HG03060 (cell line): ENCODE measurements at regions not wholly inside any gene's neighbourhood (a gene's known extent, or its start where the extent isn't known, plus 50 kb on each side); places are given as distances from the start of the nearest gene placed in this dataset.
"Not testable (repeated sequence)": the region's sequence is repeated elsewhere in the genome, so short reads cannot be mapped to it uniquely, and the experiment has no call there.

Experiments
- ATAC-seq: cut with Tn5 transposase; IDR thresholded peaks from one replicate; pipeline ENCODE4 v1.9.1; 2021; ENCODE audit warnings: low read depth, moderate number of reproducible peaks; ENCODE audit not compliant: unreplicated experiment

GRCh38 chr3:34399401-34399800 is 601.0 kb downstream of the PDCD6IP start:
- no peak for ATAC-seq

DNA sequence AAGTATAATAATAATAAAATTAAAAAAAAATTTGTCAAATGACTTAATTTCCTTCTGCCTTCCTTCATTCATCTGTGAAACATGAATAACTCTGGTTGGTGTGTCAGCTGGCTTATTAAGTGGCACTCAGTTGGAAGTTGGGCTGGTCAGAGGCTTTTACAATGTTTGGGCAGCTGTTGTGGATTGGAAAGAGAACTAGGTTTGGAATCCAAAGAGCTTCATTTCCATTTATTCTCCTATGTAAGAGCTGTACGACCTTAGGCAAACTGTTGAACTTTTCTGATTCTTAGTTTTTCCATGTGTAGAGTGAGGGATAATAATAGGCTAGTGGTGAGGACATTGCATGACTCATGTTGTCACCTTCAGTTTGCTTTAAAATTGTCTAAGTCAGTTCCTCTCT is 606.7 kb downstream of the PDCD6IP start:
- ATAC-seq = no peak

- ATAC-seq = no peak
Measured at GRCh38 chr3:34407281-34407680, 608.9 kb downstream of the PDCD6IP start.

DNA sequence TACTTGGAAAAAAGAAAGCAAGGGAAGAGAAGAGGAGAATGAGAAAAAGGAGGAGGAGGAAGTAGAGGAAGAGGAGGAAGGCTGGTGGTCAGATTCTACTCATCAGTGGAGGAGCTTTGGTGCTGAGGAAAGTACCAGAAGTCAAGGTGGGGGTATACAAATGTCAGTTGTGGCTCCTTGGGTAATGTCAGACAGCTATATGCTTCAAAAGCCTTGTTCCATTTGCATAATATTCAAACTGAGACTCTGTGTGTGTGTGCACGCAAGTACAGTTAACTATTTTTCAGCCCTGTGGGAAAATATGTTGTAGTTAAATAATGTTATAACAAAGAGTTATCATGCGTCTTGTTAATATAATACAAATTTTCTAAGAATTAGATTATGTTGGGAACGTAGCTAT is 609.7 kb downstream of the PDCD6IP start:
- no peak for ATAC-seq

DNA sequence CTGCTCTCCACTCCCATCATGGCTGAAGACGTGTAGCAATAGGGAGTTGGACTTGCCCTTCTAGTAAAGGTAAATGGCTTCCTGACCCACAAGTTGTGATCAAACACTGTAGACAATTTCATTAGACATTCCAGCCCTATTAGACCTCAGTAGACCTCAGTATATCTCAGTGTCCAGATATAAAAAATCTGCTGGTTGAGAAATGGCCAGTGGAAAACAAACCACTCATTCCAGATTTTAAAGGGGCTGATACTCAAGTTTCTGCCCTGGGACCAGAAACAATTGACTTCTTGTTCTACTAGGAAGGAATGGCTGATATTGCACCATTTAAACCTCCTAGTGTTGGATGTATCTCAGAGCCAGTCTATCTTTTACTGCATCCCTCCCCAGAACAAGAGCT is 613.2 kb downstream of the PDCD6IP start:
- no peak for ATAC-seq

GRCh38 chr3:34419801-34420200 is 621.4 kb downstream of the PDCD6IP start:
- ATAC-seq = no peak

DNA sequence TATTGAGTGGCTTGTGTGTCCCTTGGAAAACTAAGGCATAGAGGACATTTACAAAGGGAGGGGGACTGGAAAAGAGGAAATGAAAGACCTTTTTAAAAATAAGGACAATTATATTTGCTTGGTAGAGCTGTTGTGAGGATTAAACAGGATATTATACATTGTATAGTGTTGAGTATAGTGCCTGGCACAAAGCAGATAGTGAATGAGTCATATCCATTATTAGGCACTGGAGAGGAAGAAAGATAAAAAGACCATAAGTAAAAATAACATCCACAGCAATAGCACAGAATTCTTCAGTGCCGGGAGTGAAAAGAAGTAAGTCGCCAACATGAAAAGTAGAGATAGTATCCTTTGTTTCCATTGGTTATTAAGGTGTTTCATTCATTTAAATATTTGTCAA is 623.3 kb downstream of the PDCD6IP start:
- no peak for ATAC-seq

- no peak for ATAC-seq
Measured at GRCh38 chr3:34439796-34440195, 641.4 kb downstream of the PDCD6IP start.

DNA sequence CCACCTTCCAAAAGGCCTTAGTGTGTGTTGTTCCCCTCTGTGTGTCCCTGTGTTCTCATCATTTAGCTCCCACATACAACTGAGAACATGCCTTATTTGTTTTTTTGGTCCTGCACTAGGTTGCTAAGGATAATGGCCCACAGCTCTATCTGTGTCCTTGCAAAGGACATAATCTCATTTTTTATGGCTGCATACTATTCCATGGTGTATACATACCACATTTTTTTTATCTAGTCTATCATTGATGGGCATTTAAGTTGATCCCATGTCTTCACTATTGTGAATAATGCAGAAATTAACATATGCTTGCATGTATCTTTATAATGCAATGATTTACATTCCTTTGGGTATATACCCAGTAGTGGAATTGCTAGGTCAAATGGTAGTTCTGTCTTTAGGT is 645.7 kb downstream of the PDCD6IP start:
- ATAC-seq = no peak

GRCh38 chr3:34449305-34449704 is 650.9 kb downstream of the PDCD6IP start:
- no peak for ATAC-seq

- no peak for ATAC-seq
Measured at GRCh38 chr3:34463414-34463813, 665.0 kb downstream of the PDCD6IP start.

- no peak for ATAC-seq
Measured at GRCh38 chr3:34464646-34465045, 666.2 kb downstream of the PDCD6IP start.

DNA sequence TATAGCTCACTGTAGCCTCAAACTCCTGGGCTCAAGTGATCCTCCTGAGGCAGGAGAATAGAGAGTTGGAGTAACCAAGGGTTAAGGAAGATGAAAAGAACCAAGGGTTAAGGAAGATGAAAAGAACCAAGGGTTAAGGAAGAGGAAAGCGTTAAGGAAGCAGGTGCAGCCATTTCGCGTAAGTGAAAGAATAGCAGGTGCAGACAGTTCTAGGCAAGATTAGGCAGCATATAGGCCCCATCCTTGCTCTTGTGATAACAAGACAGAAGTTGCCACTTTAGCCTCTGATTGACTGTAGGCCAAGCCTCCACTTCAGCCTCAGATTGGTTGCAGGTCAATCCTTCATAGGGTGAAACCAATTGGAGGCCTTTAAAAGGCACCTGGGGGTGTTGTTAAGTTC is 677.4 kb downstream of the PDCD6IP start:
- no peak for ATAC-seq

- ATAC-seq = no peak
Measured at GRCh38 chr3:34483311-34483887, 685.0 kb downstream of the PDCD6IP start.

- no peak for ATAC-seq
Measured at GRCh38 chr3:34504366-34504765, 705.9 kb downstream of the PDCD6IP start.

- ATAC-seq = no peak
Measured at GRCh38 chr3:34504775-34505174, 706.3 kb downstream of the PDCD6IP start.

- no peak for ATAC-seq
Measured at GRCh38 chr3:34508732-34509131, 710.3 kb downstream of the PDCD6IP start.

DNA sequence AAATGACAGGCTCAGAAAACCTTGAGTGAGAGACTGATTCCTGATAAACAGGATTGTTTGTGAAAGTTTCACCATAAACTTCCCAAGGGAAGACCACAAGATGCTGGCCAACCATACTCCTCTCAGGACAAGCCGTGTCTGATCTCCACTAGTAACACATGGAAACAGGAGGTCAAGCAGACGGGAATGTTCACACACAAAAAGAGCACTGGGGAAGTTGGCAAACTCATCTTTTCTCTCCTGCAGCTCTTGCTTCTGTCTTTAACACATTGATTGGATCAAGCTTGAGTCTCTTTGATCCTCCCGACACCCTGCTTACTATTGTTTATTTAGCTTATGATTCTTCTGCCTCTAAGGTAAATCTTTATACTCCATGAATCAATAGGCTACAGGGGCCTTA is 713.5 kb downstream of the PDCD6IP start:
- ATAC-seq = no peak

GRCh38 chr3:34519008-34519407 is 720.6 kb downstream of the PDCD6IP start:
- not testable (repeated sequence) for ATAC-seq

DNA sequence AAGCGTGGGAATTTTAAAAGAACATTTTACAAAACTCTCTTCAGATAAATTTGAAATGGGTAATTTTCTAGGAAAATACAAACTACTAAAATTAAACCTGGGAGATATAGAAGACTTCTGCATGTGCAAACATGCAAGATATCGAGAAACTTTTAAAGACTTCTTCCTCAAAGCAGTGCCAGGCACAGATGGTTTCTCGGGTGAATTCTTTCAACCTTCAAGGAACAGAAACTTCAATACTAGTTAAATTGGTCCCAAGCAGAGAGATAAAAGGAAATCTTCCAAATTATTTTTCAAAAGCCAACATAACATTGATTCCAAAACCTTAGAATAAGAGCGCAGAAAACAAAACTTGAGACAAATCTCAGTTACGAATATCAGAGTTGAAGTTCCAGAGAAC is 732.7 kb downstream of the PDCD6IP start:
- no peak for ATAC-seq

- ATAC-seq = no peak
Measured at GRCh38 chr3:34533451-34533850, 735.0 kb downstream of the PDCD6IP start.

DNA sequence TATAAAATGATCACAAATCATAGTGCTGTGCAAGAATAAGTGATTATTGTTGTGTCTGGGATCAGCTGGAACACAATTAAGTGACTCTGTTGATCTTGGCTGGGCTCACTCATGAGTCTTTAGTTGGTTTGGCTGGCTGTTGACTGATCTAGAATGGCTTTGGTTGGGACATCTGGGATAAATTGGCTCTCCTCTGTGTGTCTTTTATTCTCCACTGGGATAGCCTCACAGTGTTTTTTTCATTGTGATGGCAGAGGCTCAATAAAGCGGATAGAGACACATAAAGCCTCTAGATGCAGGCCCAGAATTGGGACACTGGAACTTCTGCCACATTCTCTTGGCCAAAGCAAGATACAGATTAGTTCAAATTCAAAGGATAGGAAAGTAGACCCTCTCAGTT is 735.6 kb downstream of the PDCD6IP start:
- no peak for ATAC-seq

GRCh38 chr3:34544136-34544535 is 745.7 kb downstream of the PDCD6IP start:
- no peak for ATAC-seq
